ENCODE measurements at regions not wholly inside any gene's neighbourhood (a gene's known extent, or its start where the extent isn't known, plus 50 kb on each side); places are given as distances from the start of the nearest gene placed in this dataset.

- Histone ChIP-seq H2AFZ (ENCODE audit: low read length) (no peak overlapping the region), H3K27ac (ENCODE audit: low read length) (no peak overlapping the region), H3K4me1 (ENCODE audit: low read length) (no peaks in the 10 kb centered on the region), H3K4me3 (ENCODE audit: low read length) (no peak overlapping the region), H4K20me1 (ENCODE audit: insufficient read depth, low read length) (no peaks in the 10 kb centered on the region), H3K9me3 (replicated peaks; ENCODE audit: insufficient read depth, low read length) (no peaks in the 10 kb centered on the region), H3K4me2 (ENCODE audit: low read depth, low read length) (no peak overlapping the region), H3K36me3 (replicated peaks; ENCODE audit: insufficient read depth, low read length) (no peaks in the 10 kb centered on the region), H3K9ac (ENCODE audit: low read length) (no peak overlapping the region), H3K9me2 (replicated peaks; ENCODE audit: insufficient read depth, low read length) (no peaks in the 10 kb centered on the region), H3F3A (ENCODE audit: insufficient read depth, low read length) (no peaks in the 10 kb centered on the region), H3K79me2 (ENCODE audit: low read length) (no peaks in the 10 kb centered on the region), H3K27me3 (replicated peaks; ENCODE audit: insufficient read depth, low read length) (no peaks in the 10 kb centered on the region)
- TF ChIP-seq EZH2 (optimal IDR thresholded peaks at IDR 0.05; ENCODE audit: low read depth, low read length) (no peak), CTCF (IDR thresholded peaks at IDR 0.05; ENCODE audit: low read length) (no peak), EZH2phosphoT487 (IDR thresholded peaks at IDR 0.05; ENCODE audit: low read length) (no peak)
- no peak for DNase-seq
Observed at GRCh38 chr14:46499521-46499920, 152.1 kb downstream of the RPL10L start.

DNA sequence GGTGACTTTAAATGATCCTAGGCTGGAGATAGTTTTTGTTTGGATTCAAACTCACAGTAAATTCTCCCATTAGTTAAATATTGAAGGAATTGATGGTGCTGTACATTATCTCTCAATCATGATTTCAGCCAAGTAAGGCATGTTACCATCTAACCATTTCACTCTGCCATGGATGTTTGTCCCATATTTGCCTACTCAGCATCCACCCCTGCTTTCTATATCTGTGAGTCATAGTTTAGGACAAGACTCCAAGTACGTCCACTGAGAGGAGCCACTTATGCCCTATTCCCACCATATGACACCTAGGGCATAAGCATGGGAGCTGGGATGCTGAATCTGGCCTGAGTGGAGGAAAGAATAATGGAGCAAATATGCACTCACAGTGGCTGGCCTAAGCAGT is 155.2 kb downstream of the RPL10L start:
- Histone ChIP-seq H3K4me1 (ENCODE audit: low read length) (no peaks in the 10 kb centered on the region), H4K20me1 (ENCODE audit: insufficient read depth, low read length) (no peaks in the 10 kb centered on the region), H3K36me3 (replicated peaks; ENCODE audit: insufficient read depth, low read length) (no peaks in the 10 kb centered on the region), H3K9me3 (replicated peaks; ENCODE audit: insufficient read depth, low read length) (no peaks in the 10 kb centered on the region), H3K9me2 (replicated peaks; ENCODE audit: insufficient read depth, low read length) (no peaks in the 10 kb centered on the region), H3K79me2 (ENCODE audit: low read length) (no peaks in the 10 kb centered on the region), H3K27ac (ENCODE audit: low read length) (no peak overlapping the region), H3K27me3 (replicated peaks; ENCODE audit: insufficient read depth, low read length) (no peaks in the 10 kb centered on the region), H3K4me2 (ENCODE audit: low read depth, low read length) (no peak overlapping the region), H2AFZ (ENCODE audit: low read length) (no peak overlapping the region), H3K9ac (ENCODE audit: low read length) (no peak overlapping the region), H3F3A (ENCODE audit: insufficient read depth, low read length) (no peaks in the 10 kb centered on the region), H3K4me3 (ENCODE audit: low read length) (no peak overlapping the region)
- no peak for DNase-seq
- TF ChIP-seq CTCF (IDR thresholded peaks at IDR 0.05; ENCODE audit: low read length) (no peak), EZH2phosphoT487 (IDR thresholded peaks at IDR 0.05; ENCODE audit: low read length) (no peak), EZH2 (optimal IDR thresholded peaks at IDR 0.05; ENCODE audit: low read depth, low read length) (no peak)

DNA sequence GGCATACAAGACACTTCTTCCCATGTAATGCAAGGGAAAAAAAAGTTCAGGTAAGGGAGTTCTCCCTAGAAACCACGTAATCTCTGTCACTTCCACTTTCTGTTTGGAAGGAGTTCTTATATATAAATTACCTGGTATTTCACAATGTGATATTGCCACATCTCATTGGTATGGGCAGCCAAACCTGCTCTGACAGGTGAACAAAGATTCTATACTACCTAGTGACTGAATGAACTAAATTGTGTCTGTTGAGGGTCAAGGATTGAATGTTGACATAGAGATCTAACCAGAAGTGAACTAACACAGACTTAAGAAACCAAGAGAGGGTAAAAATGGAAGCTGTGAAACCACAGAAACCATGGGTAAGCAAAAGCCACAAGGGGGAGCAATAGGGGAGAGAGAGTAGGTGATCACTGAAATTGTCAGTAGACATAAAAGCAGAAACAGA is 161.3 kb downstream of the RPL10L start:
- peak overlapping the region; percentile 23; the same call in 1 of the 2 replicates for H3K9ac ChIP-seq (ENCODE audit: low read length)
- H4K20me1 ChIP-seq (ENCODE audit: insufficient read depth, low read length), result no peaks in the 10 kb centered on the region
- H3K9me2 ChIP-seq (replicated peaks; ENCODE audit: insufficient read depth, low read length), result no peaks in the 10 kb centered on the region
- H3K79me2 ChIP-seq (ENCODE audit: low read length), result no peaks in the 10 kb centered on the region
- H3K4me1 ChIP-seq (ENCODE audit: low read length), result no peaks in the 10 kb centered on the region
- no peak overlapping the region for H2AFZ ChIP-seq (ENCODE audit: low read length)
- no peak for TF ChIP-seq EZH2phosphoT487 (IDR thresholded peaks at IDR 0.05; ENCODE audit: low read length)
- TF ChIP-seq CTCF (IDR thresholded peaks at IDR 0.05; ENCODE audit: low read length), result peak; percentile 56
- no peak for TF ChIP-seq EZH2 (optimal IDR thresholded peaks at IDR 0.05; ENCODE audit: low read depth, low read length)
- DNase-seq, result peak; percentile 71
- no peaks in the 10 kb centered on the region for H3K9me3 ChIP-seq (replicated peaks; ENCODE audit: insufficient read depth, low read length)
- peak overlapping the region; percentile 32 for H3K4me2 ChIP-seq (ENCODE audit: low read depth, low read length)
- no peaks in the 10 kb centered on the region for H3K36me3 ChIP-seq (replicated peaks; ENCODE audit: insufficient read depth, low read length)
- H3K4me3 ChIP-seq (ENCODE audit: low read length), result peak overlapping the region; percentile 59
- H3K27ac ChIP-seq (ENCODE audit: low read length), result peak overlapping the region; percentile 69
- H3K27me3 ChIP-seq (replicated peaks; ENCODE audit: insufficient read depth, low read length), result no peaks in the 10 kb centered on the region
- H3F3A ChIP-seq (ENCODE audit: insufficient read depth, low read length), result peaks cover 6% of the 10 kb centered on the region
